Endodermal cell (in vitro differentiated cells): ENCODE measurements at regions not wholly inside any gene's neighbourhood (a gene's known extent, or its start where the extent isn't known, plus 50 kb on each side); places are given as distances from the start of the nearest gene placed in this dataset.

Experiments
- DNase-seq: peaks from one replicate; pipeline ENCODE4 v3.0.0-alpha.2; 2017
- H3K27ac ChIP-seq: 2 replicates; pipeline ENCODE4 v1.5.1; 2013; ENCODE audit warnings: mild to moderate bottlenecking, low read depth, low read length, moderate library complexity
- H3K27me3 ChIP-seq: 2 replicates; pipeline ENCODE4 v1.6.1; 2013; ENCODE audit warnings: mild to moderate bottlenecking, low read length, moderate library complexity; ENCODE audit not compliant: insufficient read depth, control insufficient read depth, poor library complexity, severe bottlenecking
- H3K36me3 ChIP-seq: 2 replicates; pipeline ENCODE4 v1.7.0; 2013; ENCODE audit warnings: mild to moderate bottlenecking, low read length, moderate library complexity; ENCODE audit not compliant: control insufficient read depth, insufficient read depth
- H3K4me1 ChIP-seq: one replicate; pipeline ENCODE4 v1.7.0; 2013; ENCODE audit warnings: low read length; ENCODE audit not compliant: control insufficient read depth, insufficient read depth
- H3K4me3 ChIP-seq: 2 replicates; pipeline ENCODE4 v1.5.1; 2013; ENCODE audit warnings: mild to moderate bottlenecking, low read length, moderate library complexity
- H3K9ac ChIP-seq: 2 replicates; pipeline ENCODE4 v1.6.1; 2013; ENCODE audit warnings: mild to moderate bottlenecking, low read length, moderate library complexity; ENCODE audit not compliant: poor library complexity, severe bottlenecking; ENCODE audit errors: extremely low read depth
- H3K9me3 ChIP-seq: 2 replicates; pipeline ENCODE4 v1.6.1; 2013; ENCODE audit warnings: mild to moderate bottlenecking, low read length, moderate library complexity; ENCODE audit not compliant: control insufficient read depth
- H3K27ac Mint-ChIP-seq: 2 replicates; pipeline ENCODE4 v1.8.0; 2020; ENCODE audit warnings: mixed read lengths
- H3K27me3 Mint-ChIP-seq: 2 replicates; pipeline ENCODE4 v1.8.0; 2021; ENCODE audit warnings: mild to moderate bottlenecking, mixed read lengths; ENCODE audit not compliant: insufficient read depth
- H3K36me3 Mint-ChIP-seq: 2 replicates; pipeline ENCODE4 v1.8.0; 2020; ENCODE audit warnings: low read depth, mixed read lengths
- H3K4me1 Mint-ChIP-seq: 2 replicates; pipeline ENCODE4 v1.8.0; 2020; ENCODE audit warnings: mixed read lengths
- H3K4me3 Mint-ChIP-seq: 2 replicates; pipeline ENCODE4 v1.8.0; 2020; ENCODE audit warnings: mild to moderate bottlenecking, moderate library complexity, mixed read lengths
- H3K9me3 Mint-ChIP-seq: 2 replicates; pipeline ENCODE4 v1.8.0; 2020; ENCODE audit warnings: mild to moderate bottlenecking, mixed read lengths
- CTCF ChIP-seq: fragments of 200-600 bp; sonication (generic); conservative IDR thresholded peaks from 2 replicates; pipeline ENCODE4 v1.5.0; 2021; ENCODE audit warnings: antibody characterized with exemption, mild to moderate bottlenecking
- WGBS, 2 experiments: methylation state at CpG; one replicate each; pipeline versions ENCODE4 v1.1.5 to v1.1.7; 2013; ENCODE audit warnings: missing lambda C conversion rate in 2 of 2, mixed read lengths in 1 of 2; ENCODE audit not compliant: insufficient coverage in 1 of 2, insufficient read length in 1 of 2; 5-methylcytosine and 5-hydroxymethylcytosine counted together

GRCh38 chr11:26127336-26127735 is 204.6 kb upstream of the ANO3 start:
- no peaks in the 10 kb centered on the region for H3K27me3 Mint-ChIP-seq
- H3K27me3 ChIP-seq = no peaks in the 10 kb centered on the region
- no peak overlapping the region for H3K4me3 ChIP-seq
- H3K27ac Mint-ChIP-seq = no peak overlapping the region
- H3K36me3 ChIP-seq = no peaks in the 10 kb centered on the region
- H3K9me3 Mint-ChIP-seq = no peaks in the 10 kb centered on the region
- H3K27ac ChIP-seq = no peak overlapping the region
- no peaks in the 10 kb centered on the region for H3K9me3 ChIP-seq
- H3K36me3 Mint-ChIP-seq = no peaks in the 10 kb centered on the region
- no peak for DNase-seq
- H3K9ac ChIP-seq = no peak overlapping the region
- TF ChIP-seq CTCF = no peak
- no peaks in the 10 kb centered on the region for H3K4me1 ChIP-seq
- no peak overlapping the region for H3K4me3 Mint-ChIP-seq
- no peaks in the 10 kb centered on the region for H3K4me1 Mint-ChIP-seq

GRCh38 chr11:26131406-26131805 is 200.5 kb upstream of the ANO3 start:
- Mint-ChIP-seq H3K36me3 (no peaks in the 10 kb centered on the region), H3K9me3 (no peaks in the 10 kb centered on the region), H3K4me1 (peaks cover 6% of the 10 kb centered on the region), H3K27ac (no peak overlapping the region), H3K27me3 (no peaks in the 10 kb centered on the region), H3K4me3 (no peak overlapping the region)
- DNase-seq = no peak
- H3K36me3 ChIP-seq = no peaks in the 10 kb centered on the region
- no peaks in the 10 kb centered on the region for H3K27me3 ChIP-seq
- no peak overlapping the region for H3K9ac ChIP-seq
- H3K4me3 ChIP-seq = no peak overlapping the region
- no peak overlapping the region for H3K27ac ChIP-seq
- no peaks in the 10 kb centered on the region for H3K9me3 ChIP-seq
- TF ChIP-seq CTCF = no peak
- no peaks in the 10 kb centered on the region for H3K4me1 ChIP-seq

GRCh38 chr11:26134053-26134452 is 197.9 kb upstream of the ANO3 start:
- no peak overlapping the region for H3K4me3 Mint-ChIP-seq
- H3K36me3 Mint-ChIP-seq = no peaks in the 10 kb centered on the region
- no peak overlapping the region for H3K27ac Mint-ChIP-seq
- Histone ChIP-seq H3K9ac (no peak overlapping the region), H3K4me3 (no peak overlapping the region), H3K4me1 (no peaks in the 10 kb centered on the region), H3K27me3 (no peaks in the 10 kb centered on the region), H3K9me3 (no peaks in the 10 kb centered on the region), H3K27ac (no peak overlapping the region), H3K36me3 (no peaks in the 10 kb centered on the region)
- WGBS, 2 experiments = no CpG with 5 or more reads among the region's 1 CpG
- no peak for TF ChIP-seq CTCF
- no peaks in the 10 kb centered on the region for H3K27me3 Mint-ChIP-seq
- H3K9me3 Mint-ChIP-seq = no peaks in the 10 kb centered on the region
- DNase-seq = no peak
- H3K4me1 Mint-ChIP-seq = peaks cover 8% of the 10 kb centered on the region
